ENCODE measurements at regions not wholly inside any gene's neighbourhood (a gene's known extent, or its start where the extent isn't known, plus 50 kb on each side); places are given as distances from the start of the nearest gene placed in this dataset.

DNA sequence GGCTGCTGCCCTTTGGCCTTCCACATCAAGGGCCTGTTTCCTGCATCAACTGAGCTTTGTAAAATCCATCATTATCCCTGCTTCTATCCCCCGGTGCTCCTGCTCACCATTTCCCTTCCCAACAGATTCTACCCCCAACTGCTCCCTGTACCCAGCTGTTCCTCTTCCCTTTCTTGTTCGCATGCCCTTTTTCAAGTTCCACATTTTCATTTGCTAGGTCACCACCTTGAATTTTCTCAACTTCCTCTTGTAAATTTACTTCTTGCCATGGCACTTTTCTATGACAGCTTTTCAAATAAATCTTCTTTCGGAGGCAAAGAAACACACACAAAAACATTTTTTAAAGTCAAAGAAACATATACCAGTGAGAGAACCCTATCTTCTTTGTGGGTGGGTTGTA lies 330.5 kb upstream of the ADGRL2 start:
- DNase-seq: no peak

DNA sequence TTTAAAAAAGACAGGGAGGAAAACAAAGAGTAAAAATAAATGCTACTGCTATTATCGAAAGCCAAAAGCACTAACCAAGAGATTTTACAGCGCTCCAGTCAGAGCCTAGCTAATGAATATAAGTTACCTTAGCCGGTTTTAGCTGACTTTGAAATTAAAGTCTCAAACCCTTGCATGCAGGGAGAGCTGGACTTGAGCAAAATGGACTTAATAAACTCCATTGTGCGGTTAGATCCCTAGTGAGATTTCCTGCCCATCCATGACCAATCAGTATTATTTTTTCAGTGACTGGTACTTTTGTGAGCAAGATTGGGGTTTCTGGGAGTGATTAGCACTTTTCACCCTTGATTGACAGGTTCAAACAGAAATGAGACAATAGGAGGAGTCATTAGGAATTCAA lies 333.4 kb upstream of the ADGRL2 start:
- DNase-seq: no peak

GRCh38 chr1:81466961-81467360 lies 333.8 kb upstream of the ADGRL2 start:
- DNase-seq: no peak

GRCh38 chr1:81463936-81464837 lies 336.5 kb upstream of the ADGRL2 start:
- DNase-seq: no peak

DNA sequence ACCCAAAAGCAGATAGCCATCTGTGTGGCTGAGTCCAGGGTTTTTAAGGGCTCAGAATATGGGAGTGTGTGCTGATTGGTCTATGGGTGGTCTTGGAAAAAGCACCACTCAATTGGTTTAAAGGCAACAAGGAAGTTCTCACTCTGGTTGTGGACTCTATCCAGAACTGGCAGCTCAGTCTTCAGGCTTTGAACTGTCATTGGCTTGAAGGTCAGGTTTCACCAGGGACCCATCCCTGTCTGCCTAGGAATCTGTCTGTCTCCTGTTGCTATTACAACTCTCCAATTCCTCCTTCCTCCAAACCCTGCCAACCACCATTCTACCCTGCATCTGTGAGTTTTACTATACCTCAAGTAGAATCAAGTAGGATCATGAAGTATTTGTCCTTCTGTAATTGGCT lies 341.7 kb upstream of the ADGRL2 start:
- DNase-seq: no peak

GRCh38 chr1:81458186-81458585 lies 342.5 kb upstream of the ADGRL2 start:
- DNase-seq: no peak

DNA sequence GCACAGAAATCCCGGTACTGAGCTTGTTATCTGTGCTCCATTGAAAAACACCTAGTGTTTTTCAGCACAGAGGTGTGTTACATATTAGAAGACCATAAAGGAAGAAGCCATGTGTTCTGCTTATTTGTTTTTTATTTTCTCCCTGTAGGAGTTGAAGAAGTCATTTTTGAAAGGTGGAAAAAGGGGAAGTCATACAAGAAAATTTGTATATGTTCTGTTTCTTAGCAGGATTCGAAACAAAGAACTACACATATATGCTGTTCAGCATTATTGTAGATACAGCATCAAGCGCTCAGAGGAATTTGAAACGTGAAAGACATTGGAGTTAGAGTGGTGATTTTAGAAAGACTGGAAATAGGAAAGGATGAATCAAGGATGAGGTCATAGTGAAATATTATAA lies 345.3 kb upstream of the ADGRL2 start:
- no peak for DNase-seq

DNA sequence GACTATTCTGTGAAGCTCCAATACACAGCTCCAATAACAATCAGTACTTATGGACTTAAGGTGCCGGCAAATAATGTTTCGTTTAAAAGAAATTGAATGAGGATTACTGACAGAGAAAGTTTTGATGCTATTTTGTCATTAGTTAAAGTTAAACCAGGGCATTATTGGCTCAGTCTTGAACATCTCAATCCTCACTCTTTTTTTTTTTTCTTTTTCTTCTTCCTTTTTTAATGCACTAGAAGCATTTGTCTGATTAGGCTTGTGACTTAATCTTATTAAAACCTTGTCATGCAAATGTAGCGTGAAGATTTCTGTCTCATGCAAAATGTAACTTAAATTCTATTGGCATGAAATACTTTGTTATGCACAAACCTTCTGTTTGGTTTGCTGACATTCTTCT lies 346.8 kb upstream of the ADGRL2 start:
- no peak for DNase-seq

- no peak for DNase-seq
These were observed 347.4 kb upstream of the ADGRL2 start for GRCh38 chr1:81453367-81453703.

DNA sequence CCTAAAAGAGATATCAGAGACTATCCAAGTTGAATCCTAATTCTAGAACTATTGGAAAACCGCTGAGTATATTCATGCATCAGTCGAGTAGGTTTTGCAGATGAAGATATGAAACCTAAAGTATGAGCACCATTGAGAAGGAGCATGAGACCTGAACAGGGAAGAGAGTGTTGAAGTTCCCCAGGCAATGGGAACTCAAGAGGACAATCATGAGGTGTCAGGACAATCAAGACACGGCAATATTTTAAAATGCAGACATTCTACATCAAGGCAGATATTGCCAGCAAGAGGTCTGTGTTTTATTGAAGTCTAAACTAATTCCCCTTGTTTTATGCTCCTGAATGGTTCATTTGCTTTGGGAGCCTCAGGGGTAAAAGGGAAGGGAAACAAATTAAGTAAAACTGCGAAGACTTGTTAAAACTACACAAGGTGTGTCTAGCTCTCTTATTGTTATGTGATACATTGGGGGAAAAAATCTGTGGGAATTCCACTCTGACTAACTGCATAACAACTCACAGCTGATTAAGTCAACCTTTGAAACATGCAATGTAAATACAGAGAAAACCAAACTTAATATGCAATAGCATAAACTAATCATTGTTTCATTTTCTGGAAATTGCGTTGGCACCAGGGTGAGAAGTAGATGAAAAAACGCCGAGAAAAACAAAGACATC lies 347.9 kb upstream of the ADGRL2 start:
- DNase-seq: no peak

DNA sequence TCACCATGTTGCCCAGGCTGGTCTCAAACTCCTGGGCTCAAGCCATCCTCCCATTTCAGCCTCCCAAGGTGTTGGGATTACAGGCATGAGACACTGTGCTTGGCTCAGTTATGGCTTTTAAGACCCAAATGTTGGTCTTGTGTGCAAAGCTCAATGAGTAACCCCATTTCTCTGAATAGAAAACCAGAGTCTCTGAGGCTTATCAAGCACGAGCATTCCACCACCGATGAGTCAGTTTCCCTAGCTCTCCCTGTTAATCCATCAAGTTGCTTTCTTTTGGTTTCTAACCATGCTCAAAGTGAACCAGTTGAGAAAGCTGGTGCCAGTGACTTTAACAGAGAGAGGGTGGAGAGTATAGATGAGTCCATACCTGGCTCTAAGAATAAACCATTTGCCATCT lies 350.9 kb upstream of the ADGRL2 start:
- no peak for DNase-seq

- peak; percentile 65 for DNase-seq
These were observed 354.6 kb upstream of the ADGRL2 start for GRCh38 chr1:81446000-81446669.

DNA sequence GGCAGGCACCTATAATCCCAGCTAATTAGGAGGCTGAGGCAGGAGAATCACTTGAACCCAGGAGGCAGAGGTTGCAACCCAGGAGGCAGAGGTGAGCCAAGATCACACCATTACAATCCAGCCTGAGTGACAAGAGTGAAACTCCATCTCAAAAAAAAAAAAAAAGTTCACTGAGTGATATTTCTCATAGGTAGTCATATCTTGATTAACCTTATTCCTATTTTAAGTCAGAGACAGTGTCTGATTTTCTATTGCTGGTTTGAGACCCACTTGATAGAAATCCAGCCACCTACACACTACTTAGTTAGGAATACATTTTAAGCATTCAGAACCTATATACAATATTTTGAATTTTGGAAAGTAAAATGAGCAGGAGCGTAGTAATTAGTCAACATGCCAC lies 357.4 kb upstream of the ADGRL2 start:
- no peak for DNase-seq

- DNase-seq: no peak
These were observed 361.5 kb upstream of the ADGRL2 start for GRCh38 chr1:81439046-81439823.

- no peak for DNase-seq
These were observed 363.1 kb upstream of the ADGRL2 start for GRCh38 chr1:81437649-81438048.

GRCh38 chr1:81437213-81437612 lies 363.5 kb upstream of the ADGRL2 start:
- no peak for DNase-seq

- no peak for DNase-seq
These were observed 365.6 kb upstream of the ADGRL2 start for GRCh38 chr1:81435175-81435574.

DNA sequence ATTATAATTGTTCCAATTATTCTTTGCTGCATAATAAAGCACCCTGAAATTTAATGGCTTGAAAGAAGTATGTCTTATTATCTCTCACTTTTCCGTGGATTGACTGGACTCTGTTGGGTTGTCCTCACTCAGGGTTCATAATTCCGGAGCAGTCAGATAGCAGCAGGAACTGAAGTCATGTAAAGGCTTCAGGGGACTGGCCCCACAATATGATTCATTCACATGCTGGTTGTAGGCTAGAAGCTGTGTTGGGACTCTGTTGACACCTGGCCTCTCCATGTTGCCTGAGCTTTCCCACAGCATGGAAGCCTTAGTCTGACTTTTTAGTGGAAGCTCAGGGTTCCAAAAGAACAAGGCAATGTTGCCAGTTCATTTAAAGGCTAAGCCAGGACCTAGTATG lies 367.1 kb upstream of the ADGRL2 start:
- no peak for DNase-seq

DNA sequence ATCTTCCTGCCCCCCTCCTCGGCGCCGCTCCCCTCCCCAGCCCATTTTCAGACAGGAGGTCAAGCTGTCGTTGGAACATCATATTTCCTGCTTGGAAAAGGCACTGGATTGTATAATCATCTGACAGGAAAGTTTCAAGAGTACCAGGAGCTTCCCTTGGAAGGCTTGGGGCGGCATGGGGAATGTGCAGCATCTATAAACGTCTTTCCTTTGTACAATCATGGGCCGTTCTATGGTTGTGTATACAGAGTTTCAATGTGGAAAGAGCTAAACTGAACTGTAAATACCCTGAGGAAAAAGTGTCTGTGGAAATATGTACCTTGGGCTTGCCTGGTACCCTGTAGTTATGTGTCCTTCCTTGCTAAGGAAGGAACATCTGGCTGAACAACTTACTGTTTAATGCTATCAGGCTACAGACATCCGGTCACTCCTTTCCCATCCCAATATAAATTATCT lies 368.1 kb upstream of the ADGRL2 start:
- no peak for DNase-seq

- no peak for DNase-seq
These were observed 368.7 kb upstream of the ADGRL2 start for GRCh38 chr1:81432059-81432458.

DNA sequence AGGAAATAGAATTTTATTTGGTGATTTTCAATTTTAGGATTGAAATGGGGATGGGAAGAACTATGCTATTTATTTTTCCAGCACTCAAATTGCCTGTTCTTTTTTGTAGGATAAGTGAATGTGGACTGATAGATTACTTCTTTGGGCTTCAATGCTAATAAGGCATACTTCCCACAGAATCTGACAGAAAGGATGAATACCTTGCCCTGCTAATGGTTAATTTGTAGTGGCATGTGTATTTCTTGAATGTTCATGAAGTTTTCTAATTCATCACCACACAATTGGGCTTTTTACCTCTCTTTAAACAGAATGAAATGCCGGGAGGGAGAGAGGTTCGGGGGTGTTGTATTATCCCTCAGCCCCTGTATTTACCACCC lies 369.1 kb upstream of the ADGRL2 start:
- no peak for DNase-seq

DNA sequence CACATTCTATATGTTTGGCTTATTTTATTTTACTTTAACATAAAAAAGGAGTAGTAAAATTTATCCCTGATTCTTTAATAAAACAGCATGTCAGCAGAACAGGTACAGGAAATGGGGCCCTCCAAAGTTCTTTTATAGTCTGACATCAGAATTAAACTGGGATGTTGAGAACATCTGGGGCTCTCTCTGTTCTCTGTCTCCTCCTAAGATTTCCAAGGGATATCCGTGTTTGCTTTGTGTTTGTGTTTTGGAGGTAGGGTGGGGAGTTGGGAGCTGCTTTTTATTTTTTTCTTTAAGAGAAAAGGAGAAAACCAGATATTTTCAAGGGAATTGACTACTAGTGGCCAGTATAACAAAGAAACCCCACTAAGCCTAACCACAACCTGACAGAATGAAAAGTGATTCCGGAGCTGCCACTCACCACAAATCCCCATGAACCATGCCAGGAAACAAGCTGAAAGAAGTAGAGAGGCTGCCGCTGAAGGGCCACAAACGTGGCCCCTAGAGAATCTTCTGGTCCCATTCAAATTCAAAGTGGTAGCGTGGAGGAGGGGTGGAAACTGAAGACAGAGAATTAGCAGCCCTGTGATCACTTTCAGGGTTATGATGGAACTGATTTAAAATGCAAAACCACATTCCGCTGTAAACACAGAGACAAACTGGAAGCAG lies 369.6 kb upstream of the ADGRL2 start:
- DNase-seq: no peak
